Neuronal stem cell (in vitro differentiated cells): ENCODE measurements at regions not wholly inside any gene's neighbourhood (a gene's known extent, or its start where the extent isn't known, plus 50 kb on each side); places are given as distances from the start of the nearest gene placed in this dataset.
"Not testable (repeated sequence)": the region's sequence is repeated elsewhere in the genome, so short reads cannot be mapped to it uniquely, and the experiment has no call there.

Experiments
- DNase-seq: peaks from one replicate; pipeline ENCODE4 v3.0.0-alpha.2; 2013; ENCODE audit warnings: low spot score
- H2AFZ ChIP-seq: one replicate; pipeline ENCODE4 v1.6.1; 2013; ENCODE audit warnings: mild to moderate bottlenecking, low read length, inconsistent platforms
- H2AK5ac ChIP-seq: 2 replicates; pipeline ENCODE4 v1.6.1; 2013; ENCODE audit warnings: low read depth, mild to moderate bottlenecking, inconsistent platforms, low read length, moderate library complexity, mixed read lengths
- H2BK120ac ChIP-seq: 2 replicates; pipeline ENCODE4 v1.6.1; 2013; ENCODE audit warnings: low read depth, mild to moderate bottlenecking, inconsistent platforms, low read length, moderate library complexity, mixed read lengths
- H2BK12ac ChIP-seq: one replicate; pipeline ENCODE4 v1.6.1; 2013; ENCODE audit warnings: low read length, inconsistent platforms
- H2BK15ac ChIP-seq: 2 replicates; pipeline ENCODE4 v1.6.1; 2013; ENCODE audit warnings: mild to moderate bottlenecking, low read length, inconsistent platforms, mixed read lengths
- H2BK5ac ChIP-seq: one replicate; pipeline ENCODE4 v1.6.1; 2013; ENCODE audit warnings: inconsistent platforms, mild to moderate bottlenecking, low read length, moderate library complexity
- H3K14ac ChIP-seq: one replicate; pipeline ENCODE4 v1.6.1; 2013; ENCODE audit warnings: low read length, inconsistent platforms
- H3K18ac ChIP-seq: 2 replicates; pipeline ENCODE4 v1.6.1; 2013; ENCODE audit warnings: low read length, inconsistent platforms
- H3K23ac ChIP-seq: 2 replicates; pipeline ENCODE4 v1.6.1; 2013; ENCODE audit warnings: low read depth, mild to moderate bottlenecking, mixed read lengths, low read length, inconsistent platforms; ENCODE audit not compliant: poor library complexity
- H3K27ac ChIP-seq: replicated peaks from 3 replicates; pipeline ENCODE4 v1.5.1; 2013; ENCODE audit warnings: low read length, inconsistent platforms
- H3K27me3 ChIP-seq, 3 experiments: 2 replicates each; pipeline ENCODE4 v1.6.1; 2013; ENCODE audit warnings: low read length in 3 of 3, mild to moderate bottlenecking in 2 of 3, inconsistent platforms in 1 of 3, low read depth in 1 of 3, mixed read lengths in 1 of 3, moderate library complexity in 1 of 3; ENCODE audit not compliant: control insufficient read depth in 3 of 3, insufficient read depth in 3 of 3
- H3K36me3 ChIP-seq, 2 donors: replicated peaks in 1 of 2; 2 replicates each; pipeline ENCODE4 v1.6.1; 2013; ENCODE audit warnings: low read length in 2 of 2; ENCODE audit not compliant: control insufficient read depth in 2 of 2, insufficient read depth in 2 of 2
- H3K4ac ChIP-seq: 2 replicates; pipeline ENCODE4 v1.6.1; 2013; ENCODE audit warnings: inconsistent platforms, mild to moderate bottlenecking, low read length, moderate library complexity
- H3K4me1 ChIP-seq, 2 donors: 1 replicate in 1 of 2; 2 replicates in 1 of 2; pipeline ENCODE4 v1.6.1; 2013; ENCODE audit warnings: low read length in 2 of 2, low read depth in 1 of 2; ENCODE audit not compliant: control insufficient read depth in 2 of 2, insufficient read depth in 1 of 2
- H3K4me2 ChIP-seq: one replicate; pipeline ENCODE4 v1.6.1; 2013; ENCODE audit warnings: mild to moderate bottlenecking, low read length, inconsistent platforms; ENCODE audit not compliant: insufficient read depth, poor library complexity, severe bottlenecking
- H3K4me3 ChIP-seq, 2 donors: 2 replicates each; pipeline ENCODE4 v1.5.1; 2013; ENCODE audit warnings: low read length in 2 of 2, mild to moderate bottlenecking in 2 of 2, inconsistent platforms in 1 of 2, moderate library complexity in 1 of 2
- H3K79me1 ChIP-seq: one replicate; pipeline ENCODE4 v1.6.1; 2013; ENCODE audit warnings: low read depth, mild to moderate bottlenecking, inconsistent platforms, low read length, moderate library complexity
- H3K9ac ChIP-seq: one replicate; pipeline ENCODE4 v1.6.1; 2013; ENCODE audit warnings: mild to moderate bottlenecking, low read depth, low read length, inconsistent platforms; ENCODE audit not compliant: poor library complexity
- H3K9me3 ChIP-seq, 2 donors: replicated peaks in 1 of 2; 2 replicates each; pipeline versions ENCODE3 to v1.6.1; 2013; ENCODE audit warnings: low read length in 2 of 2, mild to moderate bottlenecking in 2 of 2, inconsistent platforms in 1 of 2, low read depth in 1 of 2, mixed read lengths in 1 of 2, moderate library complexity in 1 of 2; ENCODE audit not compliant: control insufficient read depth in 2 of 2, insufficient read depth in 1 of 2
- H4K8ac ChIP-seq: one replicate; pipeline ENCODE4 v1.6.1; 2013; ENCODE audit warnings: low read depth, mild to moderate bottlenecking, inconsistent platforms, low read length, moderate library complexity
- H4K91ac ChIP-seq: one replicate; pipeline ENCODE4 v1.6.1; 2013; ENCODE audit warnings: low read length, low read depth, mild to moderate bottlenecking, inconsistent platforms; ENCODE audit not compliant: poor library complexity
- WGBS, 2 donors: extraction: QIAGEN DNeasy Blood & Tissue Kit; methylation state at CpG; one replicate each; pipeline ENCODE4 v1.1.7; 2013; ENCODE audit warnings: missing lambda C conversion rate in 2 of 2, mixed read lengths in 1 of 2; ENCODE audit not compliant: insufficient read length in 2 of 2, insufficient replicate concordance in 1 of 2; ENCODE audit errors: extremely low coverage in 2 of 2; 5-methylcytosine and 5-hydroxymethylcytosine counted together

GRCh38 chr2:44073667-44074066 lies 77.9 kb upstream of the LRPPRC start:
- no CpG with 5 or more reads among the region's 3 CpGs for WGBS, 2 donors
- not testable (repeated sequence) for H2BK12ac ChIP-seq, H3K79me1 ChIP-seq, H2BK5ac ChIP-seq, H4K91ac ChIP-seq, H2BK15ac ChIP-seq, H3K18ac ChIP-seq, H3K9me3 ChIP-seq, H3K36me3 ChIP-seq, H2AK5ac ChIP-seq, H3K4ac ChIP-seq, H3K4me1 ChIP-seq, DNase-seq, H4K8ac ChIP-seq, H3K4me2 ChIP-seq, H2BK120ac ChIP-seq, H3K14ac ChIP-seq, H3K9ac ChIP-seq, H3K4me3 ChIP-seq, H2AFZ ChIP-seq, H3K23ac ChIP-seq, H3K27me3 ChIP-seq, H3K27ac ChIP-seq

GRCh38 chr2:44074795-44075194 lies 79.0 kb upstream of the LRPPRC start:
- H4K91ac ChIP-seq, H3K4ac ChIP-seq, H2BK5ac ChIP-seq, H3K4me2 ChIP-seq, H3K27me3 ChIP-seq, H2BK120ac ChIP-seq, H3K14ac ChIP-seq, H3K79me1 ChIP-seq, H2BK15ac ChIP-seq, H3K9ac ChIP-seq, H2BK12ac ChIP-seq, H3K4me1 ChIP-seq, H4K8ac ChIP-seq, H3K27ac ChIP-seq, H3K23ac ChIP-seq, H3K9me3 ChIP-seq, H2AK5ac ChIP-seq, H3K36me3 ChIP-seq, H2AFZ ChIP-seq, DNase-seq, H3K4me3 ChIP-seq, H3K18ac ChIP-seq: not testable (repeated sequence)
- WGBS, 2 donors: no CpG with 5 or more reads among the region's 10 CpGs

GRCh38 chr2:44075541-44075940 lies 79.8 kb upstream of the LRPPRC start:
- no peak overlapping the region for H3K27ac ChIP-seq
- no peak overlapping the region for H3K14ac ChIP-seq
- H3K4me1 ChIP-seq: peaks cover 0 to 6% of the 10 kb centered on the region in 2 donors
- H3K9me3 ChIP-seq: no peaks in the 10 kb centered on the region
- no peak overlapping the region for H3K18ac ChIP-seq
- no peak overlapping the region for H2AK5ac ChIP-seq
- no peaks in the 10 kb centered on the region for H3K36me3 ChIP-seq
- H4K91ac ChIP-seq: no peak overlapping the region
- no peak overlapping the region for H3K4ac ChIP-seq
- no peak overlapping the region for H3K23ac ChIP-seq
- no peak overlapping the region for H2BK5ac ChIP-seq
- no peaks in the 10 kb centered on the region for H3K79me1 ChIP-seq
- H4K8ac ChIP-seq: no peak overlapping the region
- H2BK120ac ChIP-seq: no peak overlapping the region
- no CpG with 5 or more reads among the region's 6 CpGs for WGBS, 2 donors
- H3K27me3 ChIP-seq: no peaks in the 10 kb centered on the region
- H2BK12ac ChIP-seq: no peak overlapping the region
- H3K4me2 ChIP-seq: no peak overlapping the region
- H2BK15ac ChIP-seq: no peak overlapping the region
- H3K9ac ChIP-seq: no peak overlapping the region
- DNase-seq: no peak
- H3K4me3 ChIP-seq: peak overlapping the region in 1 of 2 donors; percentile 7
- no peak overlapping the region for H2AFZ ChIP-seq

- WGBS, 2 donors: no CpG with 5 or more reads among the region's 4 CpGs
- Histone ChIP-seq H2BK15ac (no peak overlapping the region), H2BK12ac (no peak overlapping the region), H3K9me3 (no peaks in the 10 kb centered on the region), H4K91ac (no peak overlapping the region), H2BK5ac (no peak overlapping the region), H3K4me2 (no peak overlapping the region), H3K9ac (no peak overlapping the region), H3K79me1 (no peaks in the 10 kb centered on the region), H2AK5ac (no peak overlapping the region), H3K36me3 (no peaks in the 10 kb centered on the region), H3K4ac (no peak overlapping the region), H3K4me3 (no peak overlapping the region), H2AFZ (no peak overlapping the region), H3K14ac (no peak overlapping the region), H2BK120ac (no peak overlapping the region), H3K18ac (no peak overlapping the region), H4K8ac (no peak overlapping the region), H3K4me1 (peaks cover 0 to 6% of the 10 kb centered on the region in 2 donors), H3K23ac (no peak overlapping the region), H3K27me3 (no peaks in the 10 kb centered on the region), H3K27ac (no peak overlapping the region)
- no peak for DNase-seq
Observed at GRCh38 chr2:44077942-44078511, 82.2 kb upstream of the LRPPRC start.
